Neuronal stem cell (in vitro differentiated cells): ENCODE measurements at regions not wholly inside any gene's neighbourhood (a gene's known extent, or its start where the extent isn't known, plus 50 kb on each side); places are given as distances from the start of the nearest gene placed in this dataset.

Experiments used
- DNase-seq: peaks from one replicate; pipeline ENCODE4 v3.0.0-alpha.2; 2013; ENCODE audit warnings: low spot score
- H2AFZ ChIP-seq: one replicate; pipeline ENCODE4 v1.6.1; 2013; ENCODE audit warnings: mild to moderate bottlenecking, low read length, inconsistent platforms
- H2AK5ac ChIP-seq: 2 replicates; pipeline ENCODE4 v1.6.1; 2013; ENCODE audit warnings: low read depth, mild to moderate bottlenecking, inconsistent platforms, low read length, moderate library complexity, mixed read lengths
- H2BK120ac ChIP-seq: 2 replicates; pipeline ENCODE4 v1.6.1; 2013; ENCODE audit warnings: low read depth, mild to moderate bottlenecking, inconsistent platforms, low read length, moderate library complexity, mixed read lengths
- H2BK12ac ChIP-seq: one replicate; pipeline ENCODE4 v1.6.1; 2013; ENCODE audit warnings: low read length, inconsistent platforms
- H2BK15ac ChIP-seq: 2 replicates; pipeline ENCODE4 v1.6.1; 2013; ENCODE audit warnings: mild to moderate bottlenecking, low read length, inconsistent platforms, mixed read lengths
- H2BK5ac ChIP-seq: one replicate; pipeline ENCODE4 v1.6.1; 2013; ENCODE audit warnings: inconsistent platforms, mild to moderate bottlenecking, low read length, moderate library complexity
- H3K14ac ChIP-seq: one replicate; pipeline ENCODE4 v1.6.1; 2013; ENCODE audit warnings: low read length, inconsistent platforms
- H3K18ac ChIP-seq: 2 replicates; pipeline ENCODE4 v1.6.1; 2013; ENCODE audit warnings: low read length, inconsistent platforms
- H3K23ac ChIP-seq: 2 replicates; pipeline ENCODE4 v1.6.1; 2013; ENCODE audit warnings: low read depth, mild to moderate bottlenecking, mixed read lengths, low read length, inconsistent platforms; ENCODE audit not compliant: poor library complexity
- H3K27ac ChIP-seq: replicated peaks from 3 replicates; pipeline ENCODE4 v1.5.1; 2013; ENCODE audit warnings: low read length, inconsistent platforms
- H3K27me3 ChIP-seq, 3 experiments: 2 replicates each; pipeline ENCODE4 v1.6.1; 2013; ENCODE audit warnings: low read length in 3 of 3, mild to moderate bottlenecking in 2 of 3, inconsistent platforms in 1 of 3, low read depth in 1 of 3, mixed read lengths in 1 of 3, moderate library complexity in 1 of 3; ENCODE audit not compliant: control insufficient read depth in 3 of 3, insufficient read depth in 3 of 3
- H3K36me3 ChIP-seq, 2 donors: replicated peaks in 1 of 2; 2 replicates each; pipeline ENCODE4 v1.6.1; 2013; ENCODE audit warnings: low read length in 2 of 2; ENCODE audit not compliant: control insufficient read depth in 2 of 2, insufficient read depth in 2 of 2
- H3K4ac ChIP-seq: 2 replicates; pipeline ENCODE4 v1.6.1; 2013; ENCODE audit warnings: inconsistent platforms, mild to moderate bottlenecking, low read length, moderate library complexity
- H3K4me1 ChIP-seq, 2 donors: 1 replicate in 1 of 2; 2 replicates in 1 of 2; pipeline ENCODE4 v1.6.1; 2013; ENCODE audit warnings: low read length in 2 of 2, low read depth in 1 of 2; ENCODE audit not compliant: control insufficient read depth in 2 of 2, insufficient read depth in 1 of 2
- H3K4me2 ChIP-seq: one replicate; pipeline ENCODE4 v1.6.1; 2013; ENCODE audit warnings: mild to moderate bottlenecking, low read length, inconsistent platforms; ENCODE audit not compliant: insufficient read depth, poor library complexity, severe bottlenecking
- H3K4me3 ChIP-seq, 2 donors: 2 replicates each; pipeline ENCODE4 v1.5.1; 2013; ENCODE audit warnings: low read length in 2 of 2, mild to moderate bottlenecking in 2 of 2, inconsistent platforms in 1 of 2, moderate library complexity in 1 of 2
- H3K79me1 ChIP-seq: one replicate; pipeline ENCODE4 v1.6.1; 2013; ENCODE audit warnings: low read depth, mild to moderate bottlenecking, inconsistent platforms, low read length, moderate library complexity
- H3K9ac ChIP-seq: one replicate; pipeline ENCODE4 v1.6.1; 2013; ENCODE audit warnings: mild to moderate bottlenecking, low read depth, low read length, inconsistent platforms; ENCODE audit not compliant: poor library complexity
- H3K9me3 ChIP-seq, 2 donors: replicated peaks in 1 of 2; 2 replicates each; pipeline versions ENCODE3 to v1.6.1; 2013; ENCODE audit warnings: low read length in 2 of 2, mild to moderate bottlenecking in 2 of 2, inconsistent platforms in 1 of 2, low read depth in 1 of 2, mixed read lengths in 1 of 2, moderate library complexity in 1 of 2; ENCODE audit not compliant: control insufficient read depth in 2 of 2, insufficient read depth in 1 of 2
- H4K8ac ChIP-seq: one replicate; pipeline ENCODE4 v1.6.1; 2013; ENCODE audit warnings: low read depth, mild to moderate bottlenecking, inconsistent platforms, low read length, moderate library complexity
- H4K91ac ChIP-seq: one replicate; pipeline ENCODE4 v1.6.1; 2013; ENCODE audit warnings: low read length, low read depth, mild to moderate bottlenecking, inconsistent platforms; ENCODE audit not compliant: poor library complexity
- WGBS, 2 donors: extraction: QIAGEN DNeasy Blood & Tissue Kit; methylation state at CpG; one replicate each; pipeline ENCODE4 v1.1.7; 2013; ENCODE audit warnings: missing lambda C conversion rate in 2 of 2, mixed read lengths in 1 of 2; ENCODE audit not compliant: insufficient read length in 2 of 2, insufficient replicate concordance in 1 of 2; ENCODE audit errors: extremely low coverage in 2 of 2; 5-methylcytosine and 5-hydroxymethylcytosine counted together

GRCh38 chr3:459311-459670, 262.7 kb downstream of the CHL1 start:
- Histone ChIP-seq H3K27ac (no peak overlapping the region), H3K27me3 (no peaks in the 10 kb centered on the region), H3K4me2 (no peak overlapping the region), H3K14ac (no peak overlapping the region), H4K91ac (no peak overlapping the region), H4K8ac (no peak overlapping the region), H3K36me3 (no peaks in the 10 kb centered on the region), H2BK5ac (no peak overlapping the region), H3K9ac (no peak overlapping the region), H3K23ac (no peak overlapping the region), H3K4me3 (no peak overlapping the region), H3K9me3 (no peaks in the 10 kb centered on the region), H3K79me1 (no peaks in the 10 kb centered on the region), H2AK5ac (no peak overlapping the region), H2BK15ac (no peak overlapping the region), H2BK12ac (no peak overlapping the region), H3K4me1 (peaks cover 2 to 4% of the 10 kb centered on the region in 2 donors), H3K4ac (no peak overlapping the region), H2AFZ (peak overlapping the region; percentile 2), H2BK120ac (no peak overlapping the region), H3K18ac (no peak overlapping the region)
- WGBS, 2 donors: no CpG with 5 or more reads among the region's 6 CpGs
- DNase-seq: no peak

GRCh38 chr3:461006-461405, 264.4 kb downstream of the CHL1 start:
- DNase-seq: no peak
- WGBS, 2 donors: no CpG with 5 or more reads among the region's 2 CpGs
- no peak overlapping the region for H2BK15ac ChIP-seq

GRCh38 chr3:462851-463250, 266.3 kb downstream of the CHL1 start:
- Histone ChIP-seq H4K8ac (no peak overlapping the region), H3K9me3 (no peaks in the 10 kb centered on the region), H3K36me3 (no peaks in the 10 kb centered on the region), H3K14ac (no peak overlapping the region), H2AFZ (no peak overlapping the region), H2AK5ac (no peak overlapping the region), H3K79me1 (no peaks in the 10 kb centered on the region), H3K18ac (no peak overlapping the region), H3K27me3 (no peaks in the 10 kb centered on the region), H3K4me2 (no peak overlapping the region), H3K9ac (no peak overlapping the region), H3K23ac (no peak overlapping the region), H2BK5ac (no peak overlapping the region), H2BK120ac (no peak overlapping the region), H3K4me3 (no peak overlapping the region), H3K4ac (no peak overlapping the region), H2BK12ac (no peak overlapping the region), H4K91ac (no peak overlapping the region), H2BK15ac (no peak overlapping the region), H3K4me1 (peaks cover 2 to 4% of the 10 kb centered on the region in 2 donors), H3K27ac (no peak overlapping the region)
- DNase-seq: no peak
- no CpG with 5 or more reads among the region's 4 CpGs for WGBS, 2 donors

More at GRCh38 chr3:461006-461405, 264.4 kb downstream of the CHL1 start:
- H2BK5ac ChIP-seq: no peak overlapping the region
- H3K23ac ChIP-seq: no peak overlapping the region
- H3K27ac ChIP-seq: no peak overlapping the region
- H2BK12ac ChIP-seq: no peak overlapping the region
- no peak overlapping the region for H2AFZ ChIP-seq
- no peak overlapping the region for H3K4me2 ChIP-seq
- H3K36me3 ChIP-seq: no peaks in the 10 kb centered on the region
- peaks cover 2 to 4% of the 10 kb centered on the region in 2 donors for H3K4me1 ChIP-seq
- H2BK120ac ChIP-seq: no peak overlapping the region
- no peaks in the 10 kb centered on the region for H3K79me1 ChIP-seq
- H2AK5ac ChIP-seq: no peak overlapping the region
- H3K14ac ChIP-seq: no peak overlapping the region
- H3K9me3 ChIP-seq: no peaks in the 10 kb centered on the region
- H3K18ac ChIP-seq: no peak overlapping the region
- no peaks in the 10 kb centered on the region for H3K27me3 ChIP-seq
- no peak overlapping the region for H3K4me3 ChIP-seq
- H4K91ac ChIP-seq: no peak overlapping the region
- no peak overlapping the region for H3K9ac ChIP-seq
- H3K4ac ChIP-seq: no peak overlapping the region
- H4K8ac ChIP-seq: no peak overlapping the region

GRCh38 chr3:463252-464192, 267.0 kb downstream of the CHL1 start:
- no CpG with 5 or more reads among the region's 7 CpGs for WGBS, 2 donors

More at GRCh38 chr3:463252-464192, 267.0 kb downstream of the CHL1 start:
- Histone ChIP-seq H3K27ac (no peak overlapping the region), H2AFZ (no peak overlapping the region), H2BK5ac (no peak overlapping the region), H3K4me1 (peaks cover 2 to 4% of the 10 kb centered on the region in 2 donors), H3K23ac (no peak overlapping the region), H3K4me2 (no peak overlapping the region), H3K36me3 (no peaks in the 10 kb centered on the region), H3K14ac (no peak overlapping the region), H3K18ac (no peak overlapping the region), H2BK12ac (no peak overlapping the region), H4K8ac (no peak overlapping the region), H3K27me3 (no peaks in the 10 kb centered on the region), H2BK15ac (no peak overlapping the region), H3K9me3 (no peaks in the 10 kb centered on the region), H3K4me3 (no peak overlapping the region), H4K91ac (no peak overlapping the region), H3K79me1 (no peaks in the 10 kb centered on the region), H2AK5ac (no peak overlapping the region), H3K9ac (no peak overlapping the region), H3K4ac (no peak overlapping the region), H2BK120ac (no peak overlapping the region)
- no peak for DNase-seq
